ENCODE measurements at regions not wholly inside any gene's neighbourhood (a gene's known extent, or its start where the extent isn't known, plus 50 kb on each side); places are given as distances from the start of the nearest gene placed in this dataset.
"Not testable (repeated sequence)": the region's sequence is repeated elsewhere in the genome, so short reads cannot be mapped to it uniquely, and the experiment has no call there.

GRCh38 chr3:186440891-186441290, 78.9 kb upstream of the DGKG start (continued):
- TF ChIP-seq PREB (CRISPR knock-in tag; IDR thresholded peaks at IDR 0.05; ENCODE audit: borderline replicate concordance) (no peak), ATF1 (CRISPR knock-in tag; IDR thresholded peaks at IDR 0.05) (no peak), CREB1 (CRISPR knock-in tag; IDR thresholded peaks at IDR 0.05) (no peak)

- Mint-ChIP-seq H3K36me3 (no peaks in the 10 kb centered on the region), H3K27me3 (ENCODE audit: low read depth) (no peaks in the 10 kb centered on the region), H3K4me3 (no peak overlapping the region), H3K4me1 (no peaks in the 10 kb centered on the region), H3K27ac (no peak overlapping the region), H3K9me3 (0 out of 2 replicates have a peak, but pooled peaks cover 3% of the 10 kb centered on the region)
- ChIA-PET CTCF (no interaction called here), POLR2A (no interaction called here)
- TF ChIP-seq FOXP4 (CRISPR knock-in tag; IDR thresholded peaks at IDR 0.05) = no peak
- no peak for TF ChIP-seq NR1H2 (CRISPR knock-in tag; IDR thresholded peaks at IDR 0.05)
- no peak for TF ChIP-seq HMGXB4 (CRISPR knock-in tag; IDR thresholded peaks at IDR 0.05)
- no peak for TF ChIP-seq ZNF671 (CRISPR knock-in tag; IDR thresholded peaks at IDR 0.05)
- ATAC-seq = no peak
- no peak for DNase-seq (ENCODE audit: low spot score)
These were observed 77.7 kb upstream of the DGKG start for GRCh38 chr3:186439725-186440124.

- H3K9me3 Mint-ChIP-seq; CTCF ChIA-PET; POLR2A ChIA-PET; H3K27me3 Mint-ChIP-seq (ENCODE audit: low read depth); H3K36me3 Mint-ChIP-seq; H3K4me3 Mint-ChIP-seq; H3K4me1 Mint-ChIP-seq; DNase-seq (ENCODE audit: low spot score); ATAC-seq; H3K27ac Mint-ChIP-seq: not testable (repeated sequence)
These were observed 73.3 kb upstream of the DGKG start for GRCh38 chr3:186435332-186435731.

GRCh38 chr3:186432944-186433732, 71.1 kb upstream of the DGKG start:
- ATAC-seq (no peak), DNase-seq (ENCODE audit: low spot score) (no peak)
- ChIA-PET POLR2A (no interaction called here), CTCF (no interaction called here)
- H3K4me1 Mint-ChIP-seq = no peaks in the 10 kb centered on the region
- H3K4me3 Mint-ChIP-seq = no peak overlapping the region
- H3K36me3 Mint-ChIP-seq = no peaks in the 10 kb centered on the region
- H3K27ac Mint-ChIP-seq = no peak overlapping the region
- TF ChIP-seq KAT7 (CRISPR knock-in tag; IDR thresholded peaks at IDR 0.05; ENCODE audit: borderline replicate concordance) (no peak), SMAD3 (CRISPR knock-in tag; IDR thresholded peaks at IDR 0.05; ENCODE audit: borderline replicate concordance) (no peak), GRHL2 (CRISPR knock-in tag; IDR thresholded peaks at IDR 0.05; ENCODE audit: insufficient replicate concordance, severe bottlenecking) (no peak), CTCF (IDR thresholded peaks at IDR 0.05) (no peak)
- no peaks in the 10 kb centered on the region for H3K27me3 Mint-ChIP-seq (ENCODE audit: low read depth)
- H3K9me3 Mint-ChIP-seq = 0 out of 2 replicates have a peak, but pooled peaks cover 3% of the 10 kb centered on the region

Data from WTC11 (cell line).